HG03442 (cell line): ENCODE measurements at regions not wholly inside any gene's neighbourhood (a gene's known extent, or its start where the extent isn't known, plus 50 kb on each side); places are given as distances from the start of the nearest gene placed in this dataset.

Experiments
- ATAC-seq: cut with Tn5 transposase; IDR thresholded peaks from one replicate; pipeline ENCODE4 v1.9.1; 2021; ENCODE audit warnings: mild to moderate bottlenecking, moderate library complexity; ENCODE audit not compliant: unreplicated experiment

- no peak for ATAC-seq
Measured at GRCh38 chr3:59698091-59698490, 648.3 kb upstream of the CFAP20DC start.

DNA sequence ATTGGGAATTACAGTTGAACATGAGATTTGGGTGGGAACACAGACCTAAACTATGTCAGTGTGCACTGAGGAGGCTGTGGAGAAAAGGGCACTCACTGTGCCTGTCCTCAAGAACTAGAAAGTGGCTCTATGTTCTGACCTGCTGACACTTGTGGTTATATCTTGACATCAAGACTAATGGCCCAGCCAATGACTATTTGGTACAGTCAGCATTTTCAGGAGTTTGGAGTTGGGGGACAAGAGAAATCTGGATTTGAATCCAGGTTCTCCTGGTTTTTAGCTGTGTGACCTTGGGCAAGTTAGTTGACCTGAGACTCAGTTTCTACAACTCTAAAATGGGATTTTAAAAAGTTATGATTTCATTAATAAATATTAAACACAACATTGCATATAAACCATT is 647.0 kb upstream of the CFAP20DC start:
- no peak for ATAC-seq

- ATAC-seq: no peak
Measured at GRCh38 chr3:59695860-59696259, 646.0 kb upstream of the CFAP20DC start.

GRCh38 chr3:59692117-59692516 is 642.3 kb upstream of the CFAP20DC start:
- no peak for ATAC-seq

DNA sequence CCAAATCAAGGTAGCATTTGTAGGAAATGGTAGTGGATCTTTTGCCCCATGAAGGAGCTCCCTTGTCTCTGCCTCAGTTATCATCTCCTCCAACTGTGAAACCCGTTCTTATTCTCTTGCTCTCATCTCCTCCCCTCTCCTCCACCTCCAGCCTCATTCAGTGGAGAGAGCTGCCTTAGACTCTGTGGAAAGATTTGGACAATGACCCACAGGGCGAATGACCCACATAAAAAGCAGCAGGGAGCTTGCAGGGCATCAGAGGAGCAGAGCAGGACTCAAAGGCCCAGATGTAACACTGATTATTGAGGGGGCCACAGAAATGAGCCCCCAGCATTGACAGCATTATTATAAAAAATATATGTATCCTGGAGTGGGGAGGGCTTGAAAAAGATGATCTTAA is 641.1 kb upstream of the CFAP20DC start:
- no peak for ATAC-seq

DNA sequence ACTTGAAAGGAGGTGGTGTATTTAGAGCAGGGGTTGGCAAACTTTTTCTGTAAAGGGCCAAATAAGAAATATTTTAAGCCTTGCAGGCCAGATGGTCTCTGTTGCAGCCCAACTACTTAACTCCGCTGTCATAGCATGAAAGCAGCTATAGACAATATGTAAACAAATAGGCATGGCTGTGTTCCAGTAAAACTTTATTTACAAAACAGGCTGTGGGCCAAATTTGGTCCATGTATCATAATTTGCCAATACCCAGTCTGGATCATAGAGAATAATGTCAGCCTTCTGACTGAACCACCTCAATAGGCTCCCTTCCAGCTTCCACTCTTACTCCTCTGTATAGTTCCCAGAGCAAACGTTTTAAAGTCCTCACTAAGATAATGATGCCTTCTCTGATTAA is 638.8 kb upstream of the CFAP20DC start:
- ATAC-seq: no peak

- ATAC-seq: no peak
Measured at GRCh38 chr3:59685432-59685831, 635.6 kb upstream of the CFAP20DC start.

DNA sequence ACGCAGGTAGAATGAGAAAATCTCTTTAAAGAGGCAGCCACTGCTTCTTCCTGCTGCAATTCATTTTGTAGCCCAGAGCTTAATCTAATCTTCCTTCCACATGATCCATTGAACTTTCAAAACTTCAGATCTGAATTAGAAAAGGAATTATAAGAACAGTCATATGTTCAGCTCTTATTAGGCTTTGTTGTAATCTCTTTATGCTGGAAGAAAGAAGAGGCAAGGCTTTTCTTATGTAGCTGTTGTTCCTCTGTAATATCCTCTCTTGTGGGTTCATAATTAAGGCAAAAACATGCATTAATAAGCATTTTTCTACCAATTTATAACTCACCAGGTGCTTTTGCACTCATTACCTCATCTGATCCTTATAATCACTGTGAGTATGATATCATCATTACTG is 634.9 kb upstream of the CFAP20DC start:
- no peak for ATAC-seq

DNA sequence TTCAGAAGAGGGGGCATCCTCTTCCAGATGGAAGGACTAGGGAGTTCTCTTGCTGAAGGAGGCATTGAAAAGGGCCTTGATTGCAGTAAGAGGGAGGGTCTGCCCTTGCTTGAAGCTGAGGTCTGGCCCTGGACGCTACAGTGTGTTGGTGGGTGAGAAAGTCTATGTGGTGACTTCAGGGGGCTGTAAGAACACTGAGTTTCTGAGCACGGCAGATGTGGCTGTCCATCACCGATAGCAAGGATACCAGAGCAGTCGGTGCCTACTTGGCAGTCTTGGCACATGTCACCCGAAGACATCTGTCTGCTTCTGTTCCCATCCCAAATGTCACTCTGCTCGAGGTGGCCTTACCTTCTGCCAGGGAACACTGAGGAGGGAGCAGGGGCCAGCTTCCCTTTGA is 631.1 kb upstream of the CFAP20DC start:
- ATAC-seq: no peak

GRCh38 chr3:59677747-59678702 is 628.2 kb upstream of the CFAP20DC start:
- ATAC-seq: no peak

DNA sequence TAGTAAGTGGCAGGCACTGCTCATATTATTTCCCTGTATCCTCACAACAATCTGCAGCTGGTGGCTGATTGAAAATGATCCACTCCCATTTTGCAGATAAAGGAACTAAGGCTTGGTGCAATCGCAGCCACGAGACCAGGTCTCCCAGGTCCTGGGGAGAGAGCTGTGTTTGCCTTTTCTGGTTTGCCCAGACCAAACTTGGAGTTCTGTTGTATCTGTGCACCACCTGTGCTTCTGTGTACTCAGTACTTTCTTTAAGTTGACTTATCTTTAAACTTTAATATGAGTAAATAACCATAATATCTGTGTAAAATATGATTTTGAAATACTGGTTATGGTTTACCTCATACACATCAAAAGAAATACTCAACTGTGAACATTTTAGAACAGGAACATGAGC is 625.7 kb upstream of the CFAP20DC start:
- ATAC-seq: no peak

DNA sequence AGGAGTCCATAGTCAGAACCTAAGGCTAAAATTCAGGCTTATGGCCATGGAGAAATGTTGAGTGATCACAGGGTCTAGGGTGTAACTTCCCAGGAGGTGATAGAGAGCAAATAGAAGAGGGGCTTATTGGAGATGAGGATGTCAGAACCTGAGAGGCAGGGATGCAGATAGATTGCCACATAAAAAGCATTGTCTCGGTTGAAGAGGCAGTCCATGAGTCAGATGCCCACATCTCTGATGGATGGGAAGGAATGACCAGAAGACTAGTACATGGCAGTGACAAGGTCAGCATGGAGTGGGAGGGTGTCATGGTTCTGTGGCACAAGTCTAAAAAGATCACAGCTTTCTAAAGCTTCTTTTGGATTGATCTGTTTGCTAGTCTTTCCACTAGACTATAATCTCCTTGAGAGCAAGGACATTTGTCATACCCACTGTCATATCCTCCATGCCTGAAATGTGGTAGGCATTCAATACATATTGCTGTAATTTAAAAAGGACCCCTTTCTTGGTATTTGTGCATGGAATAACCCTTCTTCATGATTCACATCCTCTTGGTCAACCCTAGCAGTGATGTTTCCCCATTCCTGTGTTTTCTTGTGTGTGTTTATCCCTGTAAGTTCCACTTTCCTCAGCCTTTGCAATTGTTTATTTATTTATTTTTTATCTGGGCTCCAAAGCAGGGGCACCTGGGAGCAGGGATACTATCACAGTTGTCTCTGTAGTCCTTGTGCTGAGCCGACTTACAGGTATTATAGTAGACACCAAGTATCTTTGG is 613.4 kb upstream of the CFAP20DC start:
- no peak for ATAC-seq

GRCh38 chr3:59660852-59661625 is 611.2 kb upstream of the CFAP20DC start:
- no peak for ATAC-seq

DNA sequence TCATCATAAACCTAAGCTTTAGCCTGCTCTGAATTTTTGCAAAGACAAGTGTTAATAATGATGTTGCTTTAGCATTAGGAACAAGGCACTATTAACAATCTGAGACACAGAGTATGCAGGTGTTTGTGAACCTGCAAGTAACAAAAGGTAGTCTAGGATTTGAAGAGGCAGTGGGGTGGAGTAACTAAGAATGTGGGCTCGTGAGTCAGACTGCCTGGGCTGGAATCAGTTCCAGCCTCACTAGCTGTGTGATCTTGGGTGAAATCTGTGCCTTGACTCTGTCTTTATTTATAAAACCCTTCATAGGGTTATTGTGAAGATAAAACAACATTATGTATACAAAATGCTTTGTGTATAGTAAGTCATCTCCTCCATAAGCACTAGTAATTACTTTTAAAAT is 610.6 kb upstream of the CFAP20DC start:
- ATAC-seq: no peak

DNA sequence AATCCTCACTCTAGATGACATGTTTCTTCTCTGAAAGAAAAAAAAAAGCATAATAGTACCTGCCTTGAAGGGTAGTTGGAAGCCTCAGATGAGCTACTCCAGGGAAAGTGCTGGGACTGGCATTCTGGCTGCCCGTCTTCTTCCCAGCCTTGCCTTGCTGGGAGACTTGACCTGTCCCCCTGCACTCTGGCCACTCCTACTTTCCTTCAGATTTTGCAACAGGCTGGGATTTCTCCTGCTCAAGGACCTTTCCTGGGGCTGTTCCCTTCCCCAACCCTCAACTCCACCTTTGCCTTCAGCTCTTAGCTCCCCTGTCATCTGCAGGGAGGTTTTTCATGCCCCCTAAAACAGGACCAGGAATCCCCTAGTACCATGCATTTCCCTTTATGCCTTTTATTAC is 609.9 kb upstream of the CFAP20DC start:
- no peak for ATAC-seq

- ATAC-seq: no peak
Measured at GRCh38 chr3:59658866-59659265, 609.0 kb upstream of the CFAP20DC start.

DNA sequence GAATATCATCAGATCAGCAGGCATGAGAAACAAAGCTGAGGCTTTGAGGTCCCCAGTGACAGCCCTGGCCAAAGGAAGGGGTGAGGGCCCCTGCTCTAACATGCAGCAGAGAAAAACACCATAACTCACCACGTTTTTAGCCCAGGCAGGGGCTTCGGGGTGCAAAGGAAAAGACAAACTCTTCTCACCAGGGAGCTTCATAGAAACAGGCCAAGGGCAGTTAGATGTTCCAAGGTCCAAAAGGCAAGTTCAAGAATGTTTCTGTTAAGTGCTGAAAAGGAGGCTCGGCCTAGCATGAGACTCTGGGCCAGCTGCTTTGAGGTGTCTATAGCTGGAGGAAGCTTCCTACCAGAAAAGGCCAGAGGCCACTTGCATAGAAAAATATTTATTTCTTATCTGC is 608.4 kb upstream of the CFAP20DC start:
- ATAC-seq: no peak

DNA sequence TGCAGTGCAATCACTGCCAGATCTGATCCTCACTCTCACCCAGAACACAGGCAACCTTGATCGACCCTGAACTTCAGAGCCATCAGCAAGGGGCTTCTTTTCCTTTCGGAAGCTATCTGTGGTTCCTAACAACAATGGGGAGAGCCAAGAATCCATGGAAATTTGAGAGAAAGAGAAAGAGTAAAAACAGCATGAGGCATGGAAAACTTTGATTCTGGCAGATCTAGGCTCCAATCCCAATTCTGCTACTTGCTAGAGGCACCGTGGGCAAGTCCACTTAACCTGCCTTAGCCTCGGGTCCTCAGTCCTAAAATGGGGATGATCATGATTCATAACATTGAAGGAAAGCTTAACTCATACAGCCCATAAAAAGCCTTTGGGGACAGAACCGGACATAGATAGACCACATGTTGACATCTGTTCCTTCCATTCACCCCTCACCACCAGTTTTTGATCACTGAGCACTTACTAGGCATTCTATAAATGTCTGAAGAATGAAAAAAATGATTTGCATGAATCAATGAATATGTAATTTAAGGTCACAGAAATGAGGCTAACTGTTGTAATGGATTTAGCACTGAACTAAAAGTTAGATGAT is 605.7 kb upstream of the CFAP20DC start:
- no peak for ATAC-seq

DNA sequence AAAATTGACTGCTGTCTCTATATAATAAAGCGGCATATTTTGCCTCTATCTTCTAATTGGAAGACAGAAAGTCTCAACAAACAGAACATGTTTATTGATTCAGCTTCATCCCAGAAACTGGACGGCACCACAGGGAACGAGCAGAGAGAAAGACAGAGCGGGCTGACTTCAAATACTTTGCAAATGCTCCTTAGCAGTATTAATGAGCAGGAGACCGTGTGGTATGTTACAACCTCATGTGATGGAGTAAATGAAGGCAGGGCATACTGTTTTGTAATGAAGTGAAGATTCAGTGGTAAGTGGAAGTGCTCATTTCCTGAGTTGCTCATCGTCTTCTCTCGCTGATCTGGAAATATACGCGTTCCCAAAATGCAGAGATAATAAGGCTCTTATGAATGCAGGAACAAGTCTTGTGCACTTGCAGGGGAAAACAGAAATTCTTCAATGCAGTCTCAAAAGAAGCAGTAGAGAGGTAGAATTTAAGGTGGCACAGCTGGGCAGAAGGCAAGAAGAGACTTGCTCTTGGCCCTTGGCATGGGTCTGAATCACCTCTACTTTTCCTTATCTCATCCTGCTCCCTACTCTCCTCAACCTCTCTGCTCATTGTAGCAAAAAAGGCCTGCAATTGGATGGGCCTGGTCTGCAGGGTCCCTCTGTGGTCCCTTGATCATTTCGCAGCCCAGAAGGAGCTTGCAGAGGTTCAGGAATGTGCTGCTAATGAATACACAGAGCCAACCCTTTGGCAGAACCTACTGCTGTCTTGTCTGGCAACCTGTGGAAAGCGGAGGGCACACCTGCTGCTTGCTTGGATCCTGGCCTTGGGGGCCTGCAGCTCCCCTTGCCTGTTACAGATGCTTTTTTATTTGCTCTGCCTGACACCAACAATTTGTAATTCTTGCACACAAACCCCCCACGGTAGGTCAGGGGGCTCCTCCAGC is 604.9 kb upstream of the CFAP20DC start:
- ATAC-seq: no peak

DNA sequence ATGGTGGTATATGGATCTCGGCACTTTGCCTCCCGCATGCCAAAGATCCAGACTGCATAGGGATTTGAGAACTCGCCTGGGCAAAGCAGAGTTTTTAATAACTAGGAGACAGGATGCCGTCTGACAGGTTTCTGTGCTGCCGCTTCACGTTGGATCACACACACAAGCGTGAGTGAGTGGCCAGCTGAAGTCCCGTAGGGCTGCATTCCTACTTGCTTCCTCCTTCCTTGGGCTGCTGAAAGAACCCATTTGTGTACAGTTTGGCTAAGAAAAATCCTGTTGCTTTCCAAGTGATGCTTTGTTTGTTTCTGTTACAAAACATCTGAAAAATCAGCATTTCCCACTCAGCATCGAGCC is 604.3 kb upstream of the CFAP20DC start:
- ATAC-seq: no peak
